H1 (cell line): ENCODE measurements at regions not wholly inside any gene's neighbourhood (a gene's known extent, or its start where the extent isn't known, plus 50 kb on each side); places are given as distances from the start of the nearest gene placed in this dataset.

Experiments
- ASH2L ChIP-seq: fragments of 200-600, 300-600 bp; sonication (generic); IDR thresholded peaks from one replicate; pipeline ENCODE4 v1.7.1; 2017; ENCODE audit warnings: low read length
- ATF3 ChIP-seq: IDR thresholded peaks from 2 replicates; pipeline ENCODE4 v1.6.1; 2011; ENCODE audit warnings: low read depth, mild to moderate bottlenecking, low read length; ENCODE audit not compliant: insufficient read depth
- CEBPB ChIP-seq: IDR thresholded peaks from 2 replicates; pipeline ENCODE4 v1.6.1; 2012; ENCODE audit warnings: low read depth, low read length
- CHD2 ChIP-seq: IDR thresholded peaks from 2 replicates; pipeline ENCODE4 v1.6.1; 2012; ENCODE audit warnings: low read length, improper control_type of control experiment
- CTBP2 ChIP-seq: IDR thresholded peaks from 2 replicates; pipeline ENCODE4 v1.7.0; 2011; ENCODE audit warnings: borderline replicate concordance, mild to moderate bottlenecking, moderate library complexity, mixed read lengths, low read length; ENCODE audit not compliant: insufficient read depth, insufficient read length
- CTCF ChIP-seq, 3 experiments: IDR thresholded peaks; 1 replicate in 2 of 3; 2 replicates in 1 of 3; pipeline versions ENCODE4 v1.5.1 to v1.6.1; 2011; ENCODE audit warnings: low read length in 3 of 3, mild to moderate bottlenecking in 3 of 3, inconsistent platforms in 2 of 3, low read depth in 1 of 3, moderate library complexity in 1 of 3; ENCODE audit not compliant: insufficient read depth in 1 of 3; ENCODE audit errors: control extremely low read depth in 1 of 3
- EP300 ChIP-seq, 2 experiments: IDR thresholded peaks; 1 replicate in 1 of 2; 2 replicates in 1 of 2; pipeline ENCODE4 v1.6.1; 2011 to 2012; ENCODE audit warnings: low read depth in 2 of 2, low read length in 2 of 2, mild to moderate bottlenecking in 2 of 2, borderline replicate concordance in 1 of 2, inconsistent platforms in 1 of 2, moderate library complexity in 1 of 2
- EZH2 ChIP-seq: fragments of 200-600 bp; sonication (generic); IDR thresholded peaks from 2 replicates; pipeline ENCODE4 v1.7.1; 2012; ENCODE audit warnings: low read depth, mild to moderate bottlenecking, moderate library complexity, low read length, inconsistent platforms; ENCODE audit not compliant: severe bottlenecking
- POLR2A ChIP-seq, 2 experiments: IDR thresholded peaks; 1 replicate in 1 of 2; 2 replicates in 1 of 2; pipeline ENCODE4 v1.6.1; 2011; ENCODE audit warnings: low read depth in 2 of 2, low read length in 2 of 2, mild to moderate bottlenecking in 2 of 2; ENCODE audit errors: control extremely low read depth in 1 of 2
- RXRA ChIP-seq: IDR thresholded peaks from 2 replicates; pipeline ENCODE4 v1.6.1; 2011; ENCODE audit warnings: low read depth, mild to moderate bottlenecking, low read length, moderate library complexity; ENCODE audit not compliant: insufficient read depth
- SUZ12 ChIP-seq: fragments of 200-600 bp; sonication (generic); IDR thresholded peaks from 2 replicates; pipeline ENCODE4 v1.6.1; 2012; ENCODE audit warnings: mild to moderate bottlenecking, inconsistent platforms, low read length, moderate library complexity, mixed read lengths
- TAF1 ChIP-seq: IDR thresholded peaks from 2 replicates; pipeline ENCODE4 v1.6.1; 2011; ENCODE audit warnings: mild to moderate bottlenecking, low read depth, low read length
- USF2 ChIP-seq: IDR thresholded peaks from 2 replicates; pipeline ENCODE4 v1.6.1; 2011; ENCODE audit warnings: low read length, improper control_type of control experiment

GRCh38 chr7:110177463-110177862, 913.5 kb upstream of the LRRN3 start:
- TF ChIP-seq USF2 (no peak), EP300 (IDR thresholded peaks at IDR 0.05; ENCODE audit: borderline replicate concordance in 1 of 2, low read depth in 2 of 2, low read length in 2 of 2) (no peak), CHD2 (no peak), CTCF (IDR thresholded peaks at IDR 0.05; ENCODE audit: control extremely low read depth in 1 of 3, insufficient read depth in 1 of 3, low read depth in 1 of 3, low read length in 3 of 3) (no peak), POLR2A (IDR thresholded peaks at IDR 0.05; ENCODE audit: control extremely low read depth in 1 of 2, low read depth in 2 of 2, low read length in 2 of 2) (no peak), SUZ12 (no peak), CEBPB (no peak), CTBP2 (no peak), ATF3 (no peak), RXRA (no peak), TAF1 (no peak), ASH2L (no peak), EZH2 (no peak)
